IMR-90 (cell line): ENCODE measurements at regions not wholly inside any gene's neighbourhood (a gene's known extent, or its start where the extent isn't known, plus 50 kb on each side); places are given as distances from the start of the nearest gene placed in this dataset.

Source experiments
- ATAC-seq: fragments of 200-7000 bp; cut with Tn5 transposase; 2 replicates; pipeline ENCODE4 v1.9.1; 2020; ENCODE audit warnings: low read depth, mild to moderate bottlenecking, moderate library complexity
- BruUV-seq: library from RNA; stranded (reverse); fragments of 400-500 nt; replicated peaks from 2 replicates; lab custom pipeline; 2021; lab: Mats Ljungman, UMichigan
- CTCF ChIA-PET: fragments of 300-600 bp; formaldehyde crosslinking; extraction: SDS; loops from one replicate; lab custom pipeline; 2021; ENCODE audit warnings: antibody characterized with exemption; lab: Yijun Ruan, JAX
- POLR2A ChIA-PET: fragments of 300-600 bp; sonication (Branson Sonifier 250); formaldehyde crosslinking; loops from one replicate; lab custom pipeline; 2022; ENCODE audit warnings: antibody characterized with exemption; ENCODE audit not compliant: unreplicated experiment; lab: Charles Lee
- DNase-seq: peaks from one replicate; pipeline ENCODE4 v3.0.0; 2013
- H2AFZ ChIP-seq: replicated peaks from 2 replicates; pipeline ENCODE3; 2013; ENCODE audit warnings: low read length, mild to moderate bottlenecking; ENCODE audit not compliant: poor library complexity
- H2AK5ac ChIP-seq: 2 replicates; pipeline ENCODE4 v1.6.1; 2013; ENCODE audit warnings: low read depth, low read length, inconsistent platforms
- H2AK9ac ChIP-seq: replicated peaks from 2 replicates; pipeline ENCODE3; 2013; ENCODE audit warnings: mild to moderate bottlenecking, low read depth, low read length, moderate library complexity; ENCODE audit not compliant: poor library complexity
- H2BK120ac ChIP-seq: 2 replicates; pipeline ENCODE4 v1.6.1; 2013; ENCODE audit warnings: low read depth, low read length, inconsistent platforms
- H2BK15ac ChIP-seq: 3 replicates; pipeline ENCODE4 v1.6.1; 2013; ENCODE audit warnings: low read depth, low read length, inconsistent platforms
- H2BK20ac ChIP-seq: 2 replicates; pipeline ENCODE4 v1.6.1; 2013; ENCODE audit warnings: low read depth, mild to moderate bottlenecking, inconsistent platforms, low read length, moderate library complexity
- H2BK5ac ChIP-seq: 2 replicates; pipeline ENCODE4 v1.6.1; 2013; ENCODE audit warnings: mild to moderate bottlenecking, low read depth, low read length, inconsistent platforms; ENCODE audit not compliant: poor library complexity, severe bottlenecking
- H3K14ac ChIP-seq: replicated peaks from 2 replicates; pipeline ENCODE4 v1.6.1; 2013; ENCODE audit warnings: low read depth, low read length, inconsistent platforms
- H3K18ac ChIP-seq: 2 replicates; pipeline ENCODE4 v1.6.1; 2013; ENCODE audit warnings: low read depth, low read length, control low read depth
- H3K23ac ChIP-seq: 2 replicates; pipeline ENCODE4 v1.6.1; 2013; ENCODE audit warnings: low read depth, low read length, inconsistent platforms
- H3K27ac ChIP-seq: 2 replicates; pipeline ENCODE4 v1.5.1; 2013; ENCODE audit warnings: mild to moderate bottlenecking, control low read depth, low read length; ENCODE audit not compliant: insufficient read depth
- H3K27me3 ChIP-seq: 2 replicates; pipeline ENCODE4 v1.6.1; 2013; ENCODE audit warnings: low read length; ENCODE audit not compliant: control insufficient read depth, insufficient read depth
- H3K36me3 ChIP-seq: 2 replicates; pipeline ENCODE4 v1.6.1; 2013; ENCODE audit warnings: low read length, mixed read lengths; ENCODE audit not compliant: control insufficient read depth, insufficient read depth
- H3K4ac ChIP-seq: 2 replicates; pipeline ENCODE4 v1.6.1; 2013; ENCODE audit warnings: low read depth, low read length, inconsistent platforms
- H3K4me1 ChIP-seq: 2 replicates; pipeline ENCODE4 v1.6.1; 2013; ENCODE audit warnings: low read length, mixed read lengths; ENCODE audit not compliant: control insufficient read depth, insufficient read depth
- H3K4me2 ChIP-seq: 2 replicates; pipeline ENCODE4 v1.6.1; 2013; ENCODE audit warnings: low read depth, mild to moderate bottlenecking, control low read depth, low read length, moderate library complexity
- H3K4me3 ChIP-seq: 2 replicates; pipeline ENCODE4 v1.5.1; 2013; ENCODE audit warnings: low read depth, mild to moderate bottlenecking, control low read depth, low read length, moderate library complexity; ENCODE audit not compliant: insufficient read depth
- H3K56ac ChIP-seq: 2 replicates; pipeline ENCODE4 v1.6.1; 2013; ENCODE audit warnings: low read length, inconsistent platforms; ENCODE audit not compliant: insufficient read depth; ENCODE audit errors: extremely low read depth
- H3K79me1 ChIP-seq, 2 experiments: 2 replicates each; pipeline ENCODE4 v1.6.1; 2013; ENCODE audit warnings: low read length in 2 of 2, inconsistent platforms in 1 of 2, low read depth in 1 of 2
- H3K9ac ChIP-seq: 2 replicates; pipeline ENCODE4 v1.6.1; 2013; ENCODE audit warnings: low read depth, low read length, control low read depth
- H3K9me1 ChIP-seq: 2 replicates; pipeline ENCODE4 v1.6.1; 2013; ENCODE audit warnings: low read length, inconsistent platforms; ENCODE audit not compliant: insufficient read depth
- H3K9me3 ChIP-seq: 2 replicates; pipeline ENCODE4 v1.6.1; 2013; ENCODE audit warnings: low read length; ENCODE audit not compliant: control insufficient read depth, insufficient read depth
- H4K20me1 ChIP-seq: 2 replicates; pipeline ENCODE4 v1.6.1; 2013; ENCODE audit warnings: low read length, inconsistent platforms; ENCODE audit not compliant: insufficient read depth
- H4K5ac ChIP-seq: 2 replicates; pipeline ENCODE4 v1.6.1; 2013; ENCODE audit warnings: mild to moderate bottlenecking, low read depth, low read length, control low read depth
- H4K8ac ChIP-seq, 2 experiments: 2 replicates each; pipeline ENCODE4 v1.6.1; 2013; ENCODE audit warnings: low read depth in 2 of 2, low read length in 2 of 2, control low read depth in 1 of 2, inconsistent platforms in 1 of 2
- H4K91ac ChIP-seq: 2 replicates; pipeline ENCODE4 v1.6.1; 2013; ENCODE audit warnings: low read depth, low read length, inconsistent platforms; ENCODE audit not compliant: insufficient read depth
- MAFK ChIP-seq: IDR thresholded peaks from 2 replicates; pipeline ENCODE4 v1.6.1; 2012; ENCODE audit warnings: low read depth, low read length, improper control_type of control experiment
- MXI1 ChIP-seq: IDR thresholded peaks from 2 replicates; pipeline ENCODE4 v1.6.1; 2012; ENCODE audit warnings: low read depth, mild to moderate bottlenecking, low read length, moderate library complexity, borderline replicate concordance
- RAD21 ChIP-seq: IDR thresholded peaks from 2 replicates; pipeline ENCODE4 v1.6.1; 2012; ENCODE audit warnings: low read length, improper control_type of control experiment
- WGBS, 2 experiments: methylation state at CpG; one replicate each; pipeline versions ENCODE4 v1.1.5 to v1.1.7; 2013; ENCODE audit warnings: missing lambda C conversion rate in 2 of 2; ENCODE audit not compliant: insufficient read length in 1 of 2; ENCODE audit errors: extremely low coverage in 2 of 2; 5-methylcytosine and 5-hydroxymethylcytosine counted together
- dilution Hi-C: fragments of 300-500 bp; cut with HindIII; formaldehyde crosslinking; loops from one replicate; pipeline ENCODE4 v1.14.3; 2018; ENCODE audit warnings: low sequenced_read_pairs; ENCODE audit not compliant: unreplicated experiment
- in situ Hi-C: fragments of 300-500 bp; cut with MboI; formaldehyde crosslinking; loops from 3 replicates; pipeline ENCODE4 v1.14.3; 2019; ENCODE audit warnings: low sequenced_read_pairs, inconsistent platforms, mixed read lengths
- intact Hi-C: fragments of 100-400 bp; cut with micrococcal nuclease; formaldehyde crosslinking; loops from 2 replicates; pipeline ENCODE4 v1.10.0; 2022

- Histone ChIP-seq H3K4me1 (peaks cover 3% of the 10 kb centered on the region; the same call in 1 of the 2 replicates), H2BK15ac (no peak overlapping the region), H3K9me3 (0 out of 2 replicates have a peak, but pooled peaks cover 2% of the 10 kb centered on the region), H3K18ac (no peak overlapping the region), H3K23ac (no peak overlapping the region), H3K4me2 (no peak overlapping the region), H3K9ac (no peak overlapping the region), H4K5ac (no peak overlapping the region; the same call in 1 of the 2 replicates), H3K79me1 (no peaks in the 10 kb centered on the region), H3K36me3 (no peaks in the 10 kb centered on the region), H3K4ac (no peak overlapping the region), H2BK120ac (no peak overlapping the region), H2AK9ac (no peak overlapping the region), H2BK20ac (no peak overlapping the region), H3K4me3 (no peak overlapping the region), H3K56ac (no peak overlapping the region), H3K14ac (no peak overlapping the region), H3K27me3 (no peaks in the 10 kb centered on the region; the same call in 1 of the 2 replicates), H4K8ac (no peak overlapping the region), H2BK5ac (no peak overlapping the region), H4K20me1 (no peaks in the 10 kb centered on the region), H3K9me1 (no peaks in the 10 kb centered on the region; the same call in 1 of the 2 replicates), H2AK5ac (no peak overlapping the region), H4K91ac (no peak overlapping the region), H3K27ac (no peak overlapping the region), H2AFZ (no peak overlapping the region)
- in situ Hi-C loops (no loop called here), intact Hi-C loops (no loop called here), dilution Hi-C loops (no loop called here)
- ChIA-PET CTCF (no interaction called here), POLR2A (no interaction called here)
- ATAC-seq: no peak; the same call in 1 of the 2 replicates
- WGBS, 2 experiments: 40% methylated on average over 1 of the region's 7 CpGs; no CpG with 5 or more reads in 1 of the 2 experiments
- TF ChIP-seq RAD21: no peak
- TF ChIP-seq MAFK: no peak
- TF ChIP-seq MXI1: no peak
- no TSS peak for BruUV-seq
- no peak for DNase-seq
These were observed 74.3 kb upstream of the TNP1 start for GRCh38 chr2:216934151-216934550.
